HG03097 (cell line): ENCODE measurements at regions not wholly inside any gene's neighbourhood (a gene's known extent, or its start where the extent isn't known, plus 50 kb on each side); places are given as distances from the start of the nearest gene placed in this dataset.

Source experiments
- ATAC-seq: cut with Tn5 transposase; IDR thresholded peaks from one replicate; pipeline ENCODE4 v1.9.1; 2021; ENCODE audit not compliant: unreplicated experiment, low FRiP score

DNA sequence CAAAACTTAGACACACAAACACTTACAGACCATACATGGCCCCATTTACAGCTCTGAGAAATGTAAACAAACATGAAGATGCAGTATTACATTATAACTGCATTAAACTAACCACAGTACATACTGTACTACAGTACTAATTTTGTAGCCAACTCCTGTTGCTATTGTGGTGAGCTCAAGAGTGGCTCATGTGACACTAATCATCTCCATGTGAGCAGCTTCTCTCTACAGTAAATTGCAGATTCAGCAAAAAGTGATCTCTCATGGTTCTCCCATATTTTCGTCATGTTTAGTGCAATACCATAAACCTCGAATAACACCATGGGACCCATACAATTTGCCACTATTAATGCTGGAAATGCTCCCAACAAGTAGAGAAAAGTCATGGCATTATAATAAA, 860.4 kb downstream of the EPHA7 start:
- ATAC-seq = no peak

DNA sequence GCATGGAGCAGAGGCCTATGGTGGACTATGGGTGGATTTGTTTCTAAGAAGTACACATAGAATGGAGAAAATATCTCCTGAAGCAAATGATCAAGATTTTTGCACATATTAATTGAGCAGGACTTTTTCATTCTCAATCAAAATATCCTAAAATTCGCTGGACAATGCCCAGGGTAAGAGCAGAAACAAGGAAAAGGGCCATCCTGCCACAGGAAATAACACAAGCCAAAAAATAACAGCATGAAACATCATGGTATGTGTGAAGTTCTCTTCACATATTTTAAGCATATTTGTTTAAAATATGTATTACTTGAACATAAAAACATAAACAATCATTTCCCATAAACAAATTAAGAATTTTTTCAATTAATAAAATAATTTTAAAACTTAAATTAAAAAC, 868.9 kb downstream of the EPHA7 start:
- ATAC-seq = no peak

DNA sequence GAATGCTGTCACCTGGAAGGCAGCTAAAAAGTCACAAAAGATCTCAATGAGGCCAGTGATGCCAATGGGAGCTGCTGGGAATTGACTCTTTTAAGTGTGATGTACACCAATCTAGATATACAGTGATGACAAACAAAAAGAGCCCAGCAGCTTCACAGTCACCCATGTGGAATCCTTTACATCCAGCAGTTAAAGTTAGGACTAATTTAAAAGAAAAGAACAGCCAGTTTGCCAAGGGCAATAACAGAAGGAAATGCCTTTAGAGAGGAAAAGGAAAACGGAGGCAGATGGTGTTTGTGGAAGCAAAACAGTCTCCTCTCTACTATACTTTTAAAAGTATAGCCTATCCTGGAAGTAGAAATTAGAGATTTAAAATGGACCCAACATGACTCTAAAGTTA, 873.5 kb downstream of the EPHA7 start:
- no peak for ATAC-seq

DNA sequence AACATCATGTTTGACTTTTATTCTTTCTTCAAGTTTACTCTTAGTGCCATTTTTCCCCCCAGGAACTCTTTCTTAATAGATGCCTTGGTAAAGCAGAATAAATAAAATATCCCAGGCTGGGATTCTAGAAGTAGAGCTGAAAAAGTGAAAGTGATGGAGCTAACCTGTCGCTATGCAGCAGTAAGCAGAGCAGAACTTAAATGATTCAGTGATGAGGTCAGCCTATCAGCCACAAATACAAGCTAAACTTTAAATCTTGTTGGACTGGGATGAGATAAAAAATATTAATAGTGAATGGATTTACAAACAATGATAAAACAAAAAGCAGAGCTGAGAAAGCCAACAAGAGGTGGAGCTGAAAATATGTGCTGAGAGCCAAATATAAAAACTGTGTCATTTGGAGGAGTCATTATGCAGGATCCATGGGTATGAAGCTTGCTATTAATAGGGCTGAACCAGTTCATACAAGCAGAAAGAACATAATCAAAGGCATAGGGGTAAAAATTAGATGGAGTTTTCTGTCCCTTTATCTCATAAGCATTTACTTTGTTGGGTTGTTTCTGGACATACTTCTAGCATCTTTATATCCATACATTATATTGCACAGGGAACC, 877.8 kb downstream of the EPHA7 start:
- no peak for ATAC-seq

DNA sequence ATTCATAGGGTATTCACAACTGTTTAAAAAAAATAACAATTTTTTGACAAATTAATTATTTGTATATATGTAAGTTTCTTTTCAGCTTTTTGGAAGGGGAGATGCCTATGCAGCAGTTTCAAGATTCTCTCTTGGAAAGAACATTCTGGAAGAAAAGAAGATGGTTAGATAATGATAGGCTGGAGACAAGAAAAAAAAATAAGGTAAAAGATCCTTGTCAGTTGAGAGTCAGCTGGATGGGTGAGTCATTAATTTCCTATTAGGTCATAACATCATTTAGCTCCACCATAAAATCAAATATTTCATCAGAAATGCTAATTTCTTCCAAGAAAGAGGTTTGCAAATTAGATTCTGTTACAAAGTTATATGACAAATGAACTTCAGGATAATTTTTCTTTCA, 880.4 kb downstream of the EPHA7 start:
- no peak for ATAC-seq

DNA sequence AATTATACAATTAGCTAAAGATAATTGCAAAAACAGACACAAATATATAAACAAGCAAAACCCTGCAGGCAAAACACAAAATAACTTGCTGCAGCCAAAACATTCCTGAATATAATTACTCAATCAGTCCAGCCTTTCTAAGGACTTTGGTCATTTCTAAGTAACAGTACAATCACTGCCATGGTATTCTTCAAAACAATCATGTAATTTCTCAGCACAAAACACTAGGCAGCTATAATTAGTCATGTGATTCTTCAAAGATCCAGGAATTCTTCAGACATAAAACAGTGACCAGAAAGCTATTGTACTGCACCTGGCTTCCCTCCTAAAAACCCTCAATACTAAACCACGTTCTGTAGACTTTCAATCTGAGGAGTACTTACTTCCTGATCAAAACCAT, 881.1 kb downstream of the EPHA7 start:
- ATAC-seq = no peak

DNA sequence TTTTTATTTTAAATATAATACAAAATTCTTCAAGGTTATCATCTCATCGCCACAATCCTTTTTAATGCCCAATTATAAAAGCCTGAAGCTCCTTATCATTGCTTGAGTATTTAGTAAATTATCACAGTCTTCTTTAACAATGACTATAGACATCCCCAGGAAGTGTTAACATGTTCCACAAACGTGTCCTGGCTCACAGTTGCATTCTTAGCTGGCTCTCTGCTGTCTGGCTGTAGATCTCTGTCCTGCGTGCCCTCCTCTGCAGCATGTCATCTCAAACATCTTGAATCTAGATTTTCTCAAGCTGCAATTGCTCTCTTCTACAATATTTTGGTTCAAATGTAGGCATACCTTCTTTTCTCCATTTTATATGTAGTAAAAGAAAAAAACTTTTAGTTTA, 885.2 kb downstream of the EPHA7 start:
- no peak for ATAC-seq

DNA sequence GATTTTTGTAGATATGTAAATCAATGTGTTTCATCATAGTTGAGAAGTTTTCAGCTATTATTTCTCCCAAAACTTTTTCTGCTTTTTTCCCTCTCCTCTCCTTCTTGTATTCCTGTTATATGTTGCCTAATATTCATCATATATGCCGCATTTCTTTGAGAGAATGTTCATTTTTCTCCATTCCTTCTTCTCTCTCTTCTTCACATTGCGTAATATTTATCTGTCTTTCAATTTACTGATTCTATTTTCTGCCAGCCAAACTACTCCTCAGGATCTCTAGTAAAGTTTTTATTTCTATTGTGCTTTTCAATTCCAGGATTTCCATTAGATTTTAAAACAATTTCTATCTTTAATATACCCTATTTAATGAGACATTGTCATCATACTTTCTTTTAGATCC, 896.8 kb downstream of the EPHA7 start:
- no peak for ATAC-seq

DNA sequence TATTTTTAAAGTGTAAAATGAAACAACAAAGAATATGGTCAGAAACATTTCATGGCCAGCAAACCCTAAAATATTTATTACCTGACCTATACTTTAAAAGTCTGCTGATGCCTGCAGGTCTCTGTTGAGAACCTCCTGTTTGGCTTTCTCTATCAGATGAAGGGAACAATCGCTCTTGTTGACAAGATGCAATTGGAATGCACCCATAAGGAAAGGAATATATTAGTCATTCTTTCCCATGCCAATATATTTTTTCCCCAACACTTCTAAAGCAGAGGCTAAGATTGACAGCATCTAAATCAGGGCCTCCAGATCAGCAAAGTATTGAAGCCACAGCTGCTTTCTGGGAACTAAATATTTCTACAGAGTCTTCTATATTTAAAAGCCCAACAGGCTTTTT, 897.8 kb downstream of the EPHA7 start:
- ATAC-seq = no peak

DNA sequence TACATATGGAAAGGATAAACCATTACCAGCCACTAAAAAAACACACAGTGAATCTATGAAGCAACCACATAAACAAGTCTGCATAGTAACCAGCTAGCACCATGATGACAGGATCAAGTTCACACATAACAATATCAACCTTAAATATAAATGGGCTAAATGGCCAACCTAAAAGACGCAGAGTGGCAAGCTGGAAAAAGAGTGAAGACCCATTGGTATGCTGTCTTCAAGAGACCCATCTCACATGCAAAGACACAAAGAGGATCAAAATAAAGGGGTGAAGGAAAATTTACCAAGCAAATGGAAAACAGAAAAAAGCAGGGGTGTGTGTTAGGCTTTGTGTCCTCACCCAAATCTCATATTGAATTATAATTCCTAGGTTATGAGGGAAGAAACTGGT, 909.2 kb downstream of the EPHA7 start:
- no peak for ATAC-seq

DNA sequence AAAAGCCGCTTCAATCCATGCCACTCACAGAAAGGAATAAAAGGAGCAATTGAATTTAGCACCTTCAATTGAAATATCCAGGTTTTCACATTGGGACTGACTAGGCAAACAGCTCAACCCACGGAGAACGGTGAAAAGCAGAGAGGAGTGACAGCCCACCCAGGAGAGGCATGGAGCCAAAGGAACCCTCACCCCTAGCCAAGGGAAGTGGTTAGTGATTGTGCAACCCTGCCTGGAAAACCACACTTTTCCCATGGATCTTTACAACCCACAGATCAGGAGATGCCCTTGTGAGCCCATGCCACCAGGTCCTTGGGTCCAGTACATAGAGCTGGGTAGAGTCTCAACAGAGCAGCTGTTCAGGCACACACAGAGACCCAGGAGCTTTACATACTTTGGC, 911.8 kb downstream of the EPHA7 start:
- no peak for ATAC-seq

DNA sequence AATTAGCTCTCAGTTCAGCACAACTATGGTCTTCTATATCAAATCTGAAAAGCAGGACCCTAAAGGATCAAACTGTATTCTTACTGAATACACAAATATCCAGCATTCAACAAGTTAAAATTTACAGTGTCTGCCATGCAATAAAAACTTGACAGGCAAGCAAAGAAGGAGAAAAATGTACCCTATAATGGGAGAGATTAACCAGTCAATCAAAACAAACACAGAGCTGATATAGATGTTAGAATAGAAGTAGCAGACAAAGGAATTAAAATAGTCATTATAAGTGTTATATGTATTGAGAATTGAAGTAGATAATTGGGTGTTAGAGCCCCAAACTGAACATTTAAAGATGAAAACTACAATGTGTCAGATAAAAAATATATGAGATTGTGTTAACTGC, 914.9 kb downstream of the EPHA7 start:
- no peak for ATAC-seq

DNA sequence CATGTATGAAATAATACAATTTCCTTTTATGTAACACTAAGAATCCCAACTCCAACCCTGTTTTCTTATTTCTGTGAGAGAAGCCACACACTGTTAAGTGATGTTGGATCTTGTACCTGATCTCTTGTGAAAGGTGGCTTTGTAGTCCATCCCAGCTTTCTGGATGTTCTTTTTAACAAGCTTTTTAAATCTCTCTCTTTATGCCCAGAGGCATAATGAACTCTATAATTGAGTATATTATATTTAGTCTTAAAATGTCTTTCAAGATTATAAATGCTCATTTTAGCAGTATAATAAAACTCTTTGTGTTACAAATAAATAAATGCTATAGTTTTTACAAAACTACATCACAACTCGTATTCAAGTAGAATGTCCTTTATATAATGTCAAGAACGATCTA, 922.1 kb downstream of the EPHA7 start:
- no peak for ATAC-seq

DNA sequence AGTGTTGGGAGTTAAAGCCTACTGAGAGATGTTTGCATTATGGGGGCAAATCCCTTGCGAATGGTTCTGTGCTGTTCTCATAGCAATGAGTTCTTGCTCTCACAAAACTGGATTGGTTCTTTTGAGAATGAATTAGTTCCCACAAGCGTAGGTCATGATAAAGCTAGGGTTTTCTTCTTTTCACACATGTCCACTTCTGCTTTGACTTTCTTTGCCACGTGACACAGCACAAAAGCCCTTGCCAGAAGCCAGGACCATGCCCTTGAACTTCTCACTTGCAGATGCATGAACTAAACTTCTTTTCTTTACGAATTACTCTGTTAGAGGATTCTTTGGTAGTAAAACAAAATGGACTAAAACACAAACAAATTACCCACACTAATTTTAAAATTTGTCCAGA, 922.8 kb downstream of the EPHA7 start:
- ATAC-seq = no peak

DNA sequence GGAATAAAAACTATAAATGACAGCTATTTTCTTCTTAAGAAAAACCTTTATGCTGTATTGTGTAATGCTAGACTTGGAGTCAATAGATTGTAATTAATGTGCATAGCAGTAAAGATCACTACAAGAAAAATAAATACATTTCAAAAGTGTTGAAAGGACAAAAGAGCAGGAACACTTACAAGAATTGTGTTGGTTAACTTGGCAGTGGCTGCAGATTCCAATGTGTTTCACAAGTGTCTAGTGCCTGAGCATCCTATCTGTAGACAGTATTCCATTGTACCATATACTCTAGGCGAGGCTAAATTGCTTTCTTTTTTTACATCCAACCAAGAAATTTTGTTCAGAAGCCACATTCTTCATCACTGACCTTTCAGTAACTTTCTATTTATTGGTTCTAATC, 924.1 kb downstream of the EPHA7 start:
- ATAC-seq = no peak

DNA sequence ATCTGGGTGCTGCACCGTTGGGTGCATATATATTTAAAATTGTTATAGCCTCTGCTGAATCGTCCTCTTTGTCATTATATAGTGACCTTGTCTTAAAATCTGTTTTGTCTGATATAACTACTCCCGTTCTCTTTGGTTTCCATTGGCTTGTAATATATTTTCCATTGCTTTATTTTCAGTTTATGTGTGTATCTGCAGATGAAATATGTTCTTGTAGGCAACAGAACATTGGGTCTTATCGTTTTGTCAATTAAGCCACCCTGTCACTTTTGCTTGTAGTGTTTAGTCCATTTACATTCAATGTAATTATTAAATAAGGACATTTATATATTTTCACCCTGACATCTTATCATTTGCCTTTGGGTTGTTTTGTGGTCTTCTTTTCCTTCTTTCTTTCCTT, 933.9 kb downstream of the EPHA7 start:
- no peak for ATAC-seq

DNA sequence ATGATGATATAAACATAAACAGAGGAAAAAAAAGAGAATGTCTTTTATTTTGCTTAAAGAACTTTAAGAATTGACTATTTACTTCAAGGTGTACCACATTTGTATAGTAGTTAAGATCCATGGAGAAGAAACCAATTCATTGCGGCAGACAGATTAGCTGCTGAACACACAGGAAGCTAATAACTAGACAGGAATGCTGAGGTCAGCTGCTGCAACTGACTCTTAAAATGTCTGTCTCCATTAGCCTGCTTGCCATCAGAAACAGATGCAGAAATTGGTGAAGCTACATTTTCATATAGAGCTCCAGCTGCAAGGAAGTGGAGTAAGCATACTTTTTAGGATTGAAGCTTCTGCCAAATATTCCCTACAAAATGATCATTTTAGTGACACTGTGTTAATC, 939.5 kb downstream of the EPHA7 start:
- ATAC-seq = no peak

DNA sequence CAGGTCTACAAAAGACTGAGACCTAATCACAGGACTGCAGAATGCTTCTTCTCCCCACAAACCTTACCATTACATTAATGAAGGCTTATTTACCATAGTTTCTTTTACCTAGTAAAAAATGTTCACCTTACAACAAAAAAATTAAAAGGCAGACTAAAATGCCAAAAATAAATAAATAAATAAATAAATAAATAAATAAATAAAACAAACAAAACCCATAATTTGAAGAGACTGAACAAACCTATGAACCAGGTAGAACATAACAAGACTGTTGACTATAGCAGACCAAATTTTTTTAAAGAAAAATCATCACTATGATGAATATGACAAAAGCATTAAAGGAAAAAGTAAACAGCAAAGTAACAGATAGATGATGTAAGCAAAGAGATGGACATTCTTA, 946.3 kb downstream of the EPHA7 start:
- no peak for ATAC-seq

DNA sequence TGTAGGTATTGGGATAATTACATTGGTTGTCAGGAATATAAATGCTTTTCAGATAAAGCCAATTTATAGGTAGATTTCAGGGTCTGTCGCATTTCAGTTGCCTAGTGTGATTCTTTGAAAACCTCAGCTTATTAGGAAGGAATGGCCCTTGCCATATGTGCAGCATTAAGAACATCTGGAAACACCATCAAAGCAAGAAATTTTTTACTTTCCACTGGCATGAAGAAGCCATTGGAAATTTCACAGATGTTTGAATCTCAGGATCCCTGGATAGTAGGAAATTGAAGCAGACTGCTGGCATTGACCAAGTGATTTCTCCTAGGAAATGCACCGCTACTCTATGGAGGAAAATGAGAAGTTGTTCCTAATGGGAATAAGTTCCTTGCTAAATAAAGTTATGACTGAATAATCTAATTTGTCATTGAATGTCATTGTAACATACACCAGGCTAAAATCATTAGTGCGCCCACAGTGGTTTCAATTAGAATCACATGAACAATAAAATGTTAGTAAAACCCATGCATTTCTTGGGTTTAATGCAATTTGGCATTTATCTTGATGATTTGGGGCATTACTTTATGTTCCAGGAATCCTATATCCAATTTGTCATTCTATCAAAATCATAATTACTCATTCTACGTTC, 950.1 kb downstream of the EPHA7 start:
- ATAC-seq = no peak

DNA sequence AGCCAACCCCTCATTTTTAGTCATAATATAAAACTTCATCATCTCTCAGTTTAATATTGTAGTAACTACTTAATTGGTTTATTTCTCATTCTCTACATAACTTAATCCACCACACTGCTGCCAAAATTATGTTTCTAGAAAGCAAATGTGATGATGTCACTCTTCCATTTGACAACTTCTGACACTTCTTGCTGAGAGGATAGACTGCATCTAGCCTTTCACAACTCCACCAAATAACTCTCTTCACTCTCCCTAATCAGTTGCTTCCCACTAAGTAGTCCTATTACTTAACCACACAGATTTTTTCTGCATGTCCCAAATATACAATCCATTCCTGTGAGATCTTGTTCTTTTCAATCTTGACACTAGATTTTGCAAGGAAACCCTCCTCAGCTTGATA, 951.3 kb downstream of the EPHA7 start:
- no peak for ATAC-seq

DNA sequence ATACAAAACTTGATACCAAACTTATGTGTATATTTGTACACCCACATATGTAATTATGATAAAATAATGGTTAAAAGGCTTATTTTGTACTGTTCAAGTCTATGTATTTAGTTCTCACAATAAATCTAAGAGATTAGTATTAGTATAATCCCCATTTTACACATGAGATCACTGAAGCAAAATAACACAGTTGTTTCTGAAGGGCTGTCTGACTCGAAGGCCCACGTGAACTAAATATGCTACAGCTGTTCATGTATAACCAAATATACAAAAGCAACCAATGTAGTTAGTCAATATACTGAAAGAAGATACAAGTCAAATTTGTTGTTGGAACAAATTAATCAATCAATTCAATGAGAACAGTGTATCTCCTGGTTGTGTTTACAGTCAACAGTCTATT, 959.2 kb downstream of the EPHA7 start:
- no peak for ATAC-seq

DNA sequence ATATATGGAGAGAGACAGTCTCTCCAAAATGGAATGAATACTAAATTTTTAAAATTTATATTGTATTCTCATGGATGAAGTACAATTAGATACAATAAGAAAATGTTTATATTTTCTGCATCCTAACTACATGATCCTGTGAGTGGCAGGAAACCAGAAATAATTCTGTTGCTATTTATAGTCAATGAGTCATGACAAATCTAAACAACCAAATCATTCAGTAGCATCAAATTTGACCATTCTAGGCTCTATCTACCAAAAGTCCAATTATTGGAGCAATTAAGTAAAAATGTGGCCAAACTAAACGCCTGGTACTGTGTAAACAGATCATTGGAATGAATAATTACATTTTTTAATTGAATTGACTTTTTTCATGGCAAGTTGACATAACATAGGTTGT, 959.8 kb downstream of the EPHA7 start:
- ATAC-seq = no peak

DNA sequence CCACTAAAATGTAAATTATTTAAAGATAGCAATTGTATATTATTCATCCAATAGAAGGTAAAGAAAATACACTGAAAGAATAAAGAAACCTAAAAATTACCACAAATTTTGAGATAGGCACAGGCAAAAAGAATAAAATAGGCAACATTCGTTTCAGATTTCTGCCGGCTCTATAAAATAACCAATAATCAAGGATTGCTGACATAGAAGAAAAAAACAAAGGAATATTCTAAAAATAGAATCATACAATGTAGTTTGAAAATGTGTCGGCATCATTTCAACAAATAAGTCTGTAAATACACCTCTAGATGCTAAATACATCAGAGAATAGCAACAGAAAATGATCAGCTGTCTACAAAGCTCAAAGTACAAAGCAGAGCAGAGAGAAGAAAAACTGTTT, 973.3 kb downstream of the EPHA7 start:
- ATAC-seq = no peak
